Loucy (cell line): ENCODE measurements at regions not wholly inside any gene's neighbourhood (a gene's known extent, or its start where the extent isn't known, plus 50 kb on each side); places are given as distances from the start of the nearest gene placed in this dataset.

Experiments used
- CTCF ChIP-seq: fragments of 200-600 bp; sonication (generic); conservative IDR thresholded peaks from 2 replicates; pipeline ENCODE4 v1.5.1; 2014; ENCODE audit warnings: mild to moderate bottlenecking, antibody characterized with exemption, low read length
- EZH2phosphoT487 ChIP-seq: fragments of 200-600 bp; IDR thresholded peaks from 2 replicates; pipeline ENCODE4 v1.6.1; 2018; ENCODE audit warnings: antibody characterized with exemption, mild to moderate bottlenecking, moderate library complexity, borderline replicate concordance

GRCh38 chr11:90284171-90284570 is 61.3 kb upstream of the CHORDC1 start:
- TF ChIP-seq CTCF (no peak), EZH2phosphoT487 (no peak)
